Hypothalamus (tissue), 51 donors: ENCODE measurements at regions not wholly inside any gene's neighbourhood (a gene's known extent, or its start where the extent isn't known, plus 50 kb on each side); places are given as distances from the start of the nearest gene placed in this dataset.
A peak's percentile ranks its signal among the peaks of the same experiment; 100 is the strongest.

Source experiments
- DNase-seq, 51 donors: peaks; one replicate each; lab custom pipeline; 2025; lab: John Stamatoyannopoulos, UW

- no peak for DNase-seq
Measured at GRCh38 chr2:118791483-118791882, 56.0 kb downstream of the EN1 start.

- no peak for DNase-seq
Measured at GRCh38 chr2:118786746-118787145, 60.7 kb downstream of the EN1 start.

GRCh38 chr2:118784860-118785259, 62.6 kb downstream of the EN1 start:
- DNase-seq = no peak

- no peak for DNase-seq
Measured at GRCh38 chr2:118779362-118779761, 68.1 kb downstream of the EN1 start.

- DNase-seq = peak in 24 of 51 donors; percentile 1 to 57 (median 12)
Measured at GRCh38 chr2:118774458-118775133, 72.9 kb downstream of the EN1 start.

GRCh38 chr2:118773826-118774225, 73.6 kb downstream of the EN1 start:
- DNase-seq = no peak

GRCh38 chr2:118772487-118773200, 74.8 kb downstream of the EN1 start:
- DNase-seq = no peak

GRCh38 chr2:118769707-118770400, 77.6 kb downstream of the EN1 start:
- DNase-seq = no peak

GRCh38 chr2:118766871-118767270, 80.6 kb downstream of the EN1 start:
- DNase-seq = no peak

GRCh38 chr2:118764855-118765254, 82.6 kb downstream of the EN1 start:
- no peak for DNase-seq

- DNase-seq = no peak
Measured at GRCh38 chr2:118763797-118764196, 83.7 kb downstream of the EN1 start.

GRCh38 chr2:118762290-118762689, 85.2 kb downstream of the EN1 start:
- DNase-seq = no peak

- no peak for DNase-seq
Measured at GRCh38 chr2:118761771-118762170, 85.7 kb downstream of the EN1 start.

- DNase-seq = no peak
Measured at GRCh38 chr2:118755901-118756300, 91.5 kb downstream of the EN1 start.

GRCh38 chr2:118755384-118755783, 92.1 kb downstream of the EN1 start:
- no peak for DNase-seq

- no peak for DNase-seq
Measured at GRCh38 chr2:118752762-118753429, 94.6 kb downstream of the EN1 start.

GRCh38 chr2:118750959-118751565, 96.4 kb downstream of the EN1 start:
- no peak for DNase-seq

GRCh38 chr2:118748245-118748885, 99.1 kb downstream of the EN1 start:
- no peak for DNase-seq

GRCh38 chr2:118747637-118748036, 99.8 kb downstream of the EN1 start:
- no peak for DNase-seq

GRCh38 chr2:118747066-118747465, 100.4 kb downstream of the EN1 start:
- no peak for DNase-seq
